AG10803 (cell line): ENCODE measurements at regions not wholly inside any gene's neighbourhood (a gene's known extent, or its start where the extent isn't known, plus 50 kb on each side); places are given as distances from the start of the nearest gene placed in this dataset.

ENCODE experiments used
- DNase-seq: peaks from one replicate; pipeline ENCODE4 v3.0.0; 2010; ENCODE audit warnings: low read depth
- H3K4me3 ChIP-seq: 2 replicates; pipeline ENCODE4 v1.5.1; 2011; ENCODE audit warnings: mild to moderate bottlenecking, low read length, control low read depth
- TF ChIP-seq, protein P1 (sequence below): conservative IDR thresholded peaks from 2 replicates; pipeline ENCODE4 v1.5.1; 2011; ENCODE audit warnings: mild to moderate bottlenecking, low read length, control low read depth, inconsistent platforms

DNA sequence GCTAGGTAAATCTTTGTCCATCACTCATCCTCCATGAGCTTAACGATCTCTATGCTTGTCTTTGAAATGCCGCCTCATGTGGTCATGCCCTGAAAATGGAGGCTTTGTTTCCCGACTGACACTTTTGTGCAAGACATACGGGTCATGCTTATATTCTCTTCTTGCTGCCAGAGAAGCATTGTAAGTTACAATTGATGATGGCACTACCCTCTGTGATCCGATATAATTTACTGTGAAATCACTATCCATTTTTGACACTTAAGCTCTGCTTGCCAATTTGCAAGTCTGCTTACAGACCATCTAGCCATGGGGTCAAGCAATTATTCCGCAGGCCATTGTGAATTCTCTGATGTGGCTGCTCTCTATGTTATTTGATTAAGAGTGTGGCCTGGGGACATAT is 650.0 kb downstream of the FLRT2 start:
- no peak overlapping the region for H3K4me3 ChIP-seq
- DNase-seq: no peak
- TF ChIP-seq, protein P1, sequence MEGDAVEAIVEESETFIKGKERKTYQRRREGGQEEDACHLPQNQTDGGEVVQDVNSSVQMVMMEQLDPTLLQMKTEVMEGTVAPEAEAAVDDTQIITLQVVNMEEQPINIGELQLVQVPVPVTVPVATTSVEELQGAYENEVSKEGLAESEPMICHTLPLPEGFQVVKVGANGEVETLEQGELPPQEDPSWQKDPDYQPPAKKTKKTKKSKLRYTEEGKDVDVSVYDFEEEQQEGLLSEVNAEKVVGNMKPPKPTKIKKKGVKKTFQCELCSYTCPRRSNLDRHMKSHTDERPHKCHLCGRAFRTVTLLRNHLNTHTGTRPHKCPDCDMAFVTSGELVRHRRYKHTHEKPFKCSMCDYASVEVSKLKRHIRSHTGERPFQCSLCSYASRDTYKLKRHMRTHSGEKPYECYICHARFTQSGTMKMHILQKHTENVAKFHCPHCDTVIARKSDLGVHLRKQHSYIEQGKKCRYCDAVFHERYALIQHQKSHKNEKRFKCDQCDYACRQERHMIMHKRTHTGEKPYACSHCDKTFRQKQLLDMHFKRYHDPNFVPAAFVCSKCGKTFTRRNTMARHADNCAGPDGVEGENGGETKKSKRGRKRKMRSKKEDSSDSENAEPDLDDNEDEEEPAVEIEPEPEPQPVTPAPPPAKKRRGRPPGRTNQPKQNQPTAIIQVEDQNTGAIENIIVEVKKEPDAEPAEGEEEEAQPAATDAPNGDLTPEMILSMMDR: no peak

DNA sequence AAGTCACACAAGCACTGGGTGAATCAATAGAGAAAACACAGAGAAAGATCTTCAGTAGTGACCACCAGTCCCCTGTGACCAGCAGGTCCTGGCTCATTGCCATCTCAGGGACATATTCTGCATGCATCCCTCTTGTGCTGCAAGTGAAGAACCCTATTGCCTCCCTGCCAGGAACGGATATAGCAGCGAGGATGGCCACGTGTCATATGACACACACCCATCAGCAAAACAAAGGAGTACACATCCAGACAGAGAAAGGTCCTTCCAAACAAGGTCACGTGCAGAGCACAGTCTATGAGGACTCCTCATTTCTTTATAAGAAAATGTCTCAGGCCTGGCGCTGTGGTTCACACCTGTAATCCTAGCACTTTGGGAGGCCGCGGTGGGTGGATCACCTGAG is 638.4 kb downstream of the FLRT2 start:
- H3K4me3 ChIP-seq: no peak overlapping the region
- DNase-seq: no peak
- TF ChIP-seq, protein P1: no peak

DNA sequence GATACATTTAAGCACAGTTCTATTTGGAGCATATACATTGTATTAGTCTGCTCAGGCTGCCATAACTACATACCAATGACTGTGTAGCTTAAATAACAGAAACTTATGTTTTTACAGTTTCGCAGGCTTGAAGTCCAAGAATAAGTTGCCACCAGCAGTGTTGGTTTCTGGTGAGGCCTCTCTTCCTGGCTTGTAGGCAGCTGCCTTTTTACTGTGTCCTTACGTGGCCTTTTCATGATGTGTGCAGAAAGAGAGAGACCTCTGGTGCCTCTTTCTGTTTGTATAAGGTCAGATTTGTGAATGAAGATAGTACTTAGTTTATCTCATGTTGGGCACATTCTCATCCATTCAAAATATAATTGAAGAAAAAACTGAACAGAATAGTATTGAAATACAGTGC is 636.6 kb downstream of the FLRT2 start:
- TF ChIP-seq, protein P1: no peak
- no peak overlapping the region for H3K4me3 ChIP-seq
- no peak for DNase-seq

DNA sequence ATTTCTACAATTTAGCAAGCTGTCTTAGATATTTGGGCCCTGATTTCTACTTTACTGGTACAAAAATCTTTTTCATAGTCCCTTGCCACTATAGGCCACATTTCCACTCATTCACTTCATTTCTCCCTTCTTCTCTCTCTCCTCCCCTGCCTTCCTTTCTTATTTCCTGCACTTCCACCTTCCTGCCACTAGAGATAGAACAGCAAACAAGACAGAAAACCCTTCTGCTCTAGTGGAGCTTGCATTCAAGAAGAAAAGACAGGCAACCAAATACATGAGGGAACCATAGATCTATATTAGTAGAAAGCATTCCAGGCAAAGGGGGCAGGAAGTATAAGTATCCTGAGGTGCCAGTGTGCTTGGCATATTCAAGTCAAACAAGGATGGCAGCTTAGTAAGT is 623.5 kb downstream of the FLRT2 start:
- TF ChIP-seq, protein P1: no peak
- DNase-seq: no peak
- no peak overlapping the region for H3K4me3 ChIP-seq

DNA sequence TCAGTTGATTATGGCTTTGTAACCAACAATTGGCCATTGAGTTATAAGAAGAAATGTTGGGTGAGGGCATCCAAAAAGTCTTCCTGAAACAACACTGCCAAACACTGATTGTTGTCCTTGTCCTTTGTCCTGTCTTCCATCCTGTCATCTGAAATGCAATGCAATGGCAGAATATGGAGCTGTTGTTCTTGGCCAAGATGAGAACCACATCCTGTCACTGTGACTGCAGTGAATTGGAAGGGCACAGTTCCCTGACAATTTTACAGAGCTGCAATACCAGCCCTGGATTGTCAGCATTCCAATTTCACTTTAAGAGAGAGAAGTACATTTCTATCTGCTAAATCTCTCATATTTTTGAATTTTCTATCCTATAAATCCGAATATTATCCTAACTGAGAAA is 613.3 kb downstream of the FLRT2 start:
- DNase-seq: no peak
- no peak overlapping the region for H3K4me3 ChIP-seq

DNA sequence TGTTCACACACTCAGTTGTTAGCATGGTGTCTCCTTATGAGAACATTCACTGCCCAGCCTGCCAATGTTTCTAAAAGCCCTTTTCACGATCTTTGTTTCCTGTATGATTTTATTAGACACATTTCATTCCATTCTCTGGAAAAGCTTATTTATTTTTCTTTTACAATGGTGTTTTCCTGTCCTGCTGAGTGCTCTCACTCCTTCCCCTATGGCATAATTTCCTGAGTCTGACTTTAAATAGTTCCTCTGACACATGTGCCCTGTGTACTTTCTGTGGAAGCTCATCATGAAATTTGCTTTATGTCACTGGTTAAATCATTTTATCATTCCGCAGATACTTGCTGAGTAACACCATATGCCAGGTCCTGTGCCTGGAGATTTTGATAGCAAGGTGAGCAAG is 612.0 kb downstream of the FLRT2 start:
- TF ChIP-seq, protein P1: no peak
- no peak for DNase-seq
- no peak overlapping the region for H3K4me3 ChIP-seq

More for the DNA sequence above, 613.3 kb downstream of the FLRT2 start:
- TF ChIP-seq, protein P1: no peak

DNA sequence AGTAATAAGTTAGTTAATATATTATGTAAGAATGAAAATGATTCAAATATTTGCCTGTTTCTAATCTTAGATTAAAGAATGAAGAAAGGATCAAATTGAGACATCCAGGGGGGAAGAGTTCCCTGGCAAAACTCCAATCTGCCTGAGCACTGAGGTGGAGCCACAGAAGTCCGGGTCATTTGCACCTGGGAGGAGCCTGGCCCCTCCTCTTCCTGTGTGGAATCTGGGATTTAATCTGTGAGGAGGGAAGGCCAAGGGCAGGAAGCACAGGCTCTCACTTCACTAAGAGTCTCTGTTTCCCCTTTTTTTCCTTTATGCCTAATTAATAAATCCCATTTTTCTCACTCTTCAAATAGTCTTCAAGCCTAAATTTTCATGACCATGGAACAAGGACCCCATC is 599.5 kb downstream of the FLRT2 start:
- no peak overlapping the region for H3K4me3 ChIP-seq
- TF ChIP-seq, protein P1: no peak
- no peak for DNase-seq
